NCI-H446 (cell line): ENCODE measurements at regions not wholly inside any gene's neighbourhood (a gene's known extent, or its start where the extent isn't known, plus 50 kb on each side); places are given as distances from the start of the nearest gene placed in this dataset.
"Not testable (repeated sequence)": the region's sequence is repeated elsewhere in the genome, so short reads cannot be mapped to it uniquely, and the experiment has no call there.

ENCODE experiments used
- DNase-seq, 2 experiments: peaks; one replicate each; lab custom pipeline; 2025; lab: John Stamatoyannopoulos, UW

DNA sequence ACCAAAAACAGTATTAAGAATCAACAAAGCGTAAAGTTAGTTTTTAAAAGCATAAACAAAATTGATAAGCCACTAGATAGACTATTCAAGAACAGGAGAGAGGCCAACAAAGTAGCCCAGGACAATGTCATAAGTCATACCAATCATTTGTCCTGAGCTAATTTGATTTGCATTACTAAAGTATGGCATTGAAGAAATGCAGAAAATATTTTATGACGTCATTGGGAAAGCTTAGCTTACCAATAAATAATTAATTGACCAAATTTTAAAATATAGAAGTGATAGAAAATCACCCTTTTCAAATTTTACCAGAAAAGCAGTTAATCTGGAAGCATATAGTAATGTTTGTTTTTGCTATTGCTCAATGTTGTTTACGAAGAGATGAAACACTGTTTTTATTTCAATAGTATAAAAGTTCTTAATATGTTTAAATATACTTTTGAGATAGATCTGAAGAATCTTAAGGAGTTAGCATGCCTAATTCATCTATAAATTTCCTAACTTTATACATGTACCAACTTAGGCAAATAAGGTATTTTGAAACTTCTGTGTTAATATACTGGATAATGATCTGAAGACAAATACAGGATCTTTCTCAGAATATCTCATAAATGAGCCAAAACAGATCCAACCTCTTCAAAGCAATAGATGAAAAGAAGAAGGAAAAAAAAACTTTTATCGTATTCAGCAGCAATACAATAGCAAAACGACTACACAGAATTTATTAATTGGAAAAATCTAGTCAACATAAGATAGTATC lies 1118.5 kb downstream of the SLC16A7 start:
- no peak for DNase-seq

DNA sequence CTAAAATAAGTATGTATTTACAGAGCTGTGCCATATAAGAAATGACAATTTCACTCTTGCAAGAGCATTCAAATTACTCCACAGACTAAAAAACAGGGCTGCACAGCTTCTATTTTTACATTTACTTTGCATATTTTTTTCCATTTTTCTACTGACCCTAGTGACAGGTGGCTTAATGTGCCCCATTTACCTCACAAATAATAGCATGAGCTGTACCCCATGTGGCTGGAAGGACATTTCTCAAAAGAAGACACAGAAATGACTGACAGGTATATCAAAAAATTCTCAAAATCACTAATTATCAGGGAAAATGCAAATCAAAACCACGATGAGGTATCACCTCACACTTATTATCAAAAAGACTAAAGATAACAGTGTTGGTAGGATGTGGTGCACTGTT lies 1128.6 kb downstream of the SLC16A7 start:
- no peak for DNase-seq

DNA sequence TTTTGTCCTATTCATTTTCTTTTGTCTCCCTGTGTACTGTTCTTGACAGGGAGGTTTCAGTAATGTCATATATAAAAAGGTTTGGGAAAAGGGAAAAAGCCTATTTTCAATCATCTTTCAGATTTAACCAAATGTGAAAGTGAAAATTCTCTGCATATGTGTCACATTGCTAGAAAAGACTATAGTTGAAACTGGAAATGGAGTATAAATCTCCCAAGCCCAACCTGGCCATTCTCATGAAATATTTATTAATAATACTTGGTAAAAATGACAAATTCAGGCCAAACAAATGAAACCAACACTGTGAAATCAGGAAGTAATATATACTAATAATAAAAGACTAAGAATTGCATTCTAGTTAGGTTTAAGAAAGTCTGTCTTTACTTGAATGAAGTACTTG lies 1129.2 kb downstream of the SLC16A7 start:
- DNase-seq: no peak

DNA sequence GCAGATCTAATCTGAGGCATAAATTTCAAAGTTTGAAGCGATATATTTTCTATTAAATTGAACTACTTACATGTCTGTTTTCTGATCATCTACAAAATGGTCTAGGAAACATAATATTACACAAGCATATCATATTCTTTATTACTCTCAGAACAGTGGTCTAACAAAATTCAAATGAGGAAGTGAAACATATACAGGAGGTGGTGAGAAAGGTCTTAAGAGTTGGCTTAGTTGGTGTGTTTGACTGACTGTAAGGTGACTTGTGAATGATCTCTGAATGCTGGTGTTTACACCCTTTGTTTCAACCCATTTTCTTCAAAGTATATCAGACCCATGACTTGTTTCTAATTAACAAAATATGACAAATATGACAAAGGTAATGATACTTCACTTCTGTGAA lies 1156.8 kb downstream of the SLC16A7 start:
- no peak for DNase-seq

DNA sequence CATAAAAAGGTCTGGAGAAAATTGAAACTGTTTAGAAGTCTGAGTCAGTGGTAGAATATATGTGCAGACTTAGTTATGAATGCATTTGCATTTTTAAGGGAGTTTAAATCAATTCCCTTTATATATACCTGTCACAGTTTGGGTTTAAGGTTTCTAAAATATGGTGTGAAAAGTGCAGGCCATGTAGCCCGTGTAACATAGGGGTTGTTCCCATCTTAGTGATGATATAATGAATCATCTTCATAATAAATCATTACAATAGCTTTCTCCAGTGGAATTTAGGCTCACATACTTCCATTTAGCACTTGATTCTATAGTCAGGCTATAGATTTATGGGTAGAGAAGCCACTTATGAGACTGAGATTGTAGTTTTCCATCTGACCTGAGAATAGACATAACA lies 1162.4 kb downstream of the SLC16A7 start:
- DNase-seq: no peak

DNA sequence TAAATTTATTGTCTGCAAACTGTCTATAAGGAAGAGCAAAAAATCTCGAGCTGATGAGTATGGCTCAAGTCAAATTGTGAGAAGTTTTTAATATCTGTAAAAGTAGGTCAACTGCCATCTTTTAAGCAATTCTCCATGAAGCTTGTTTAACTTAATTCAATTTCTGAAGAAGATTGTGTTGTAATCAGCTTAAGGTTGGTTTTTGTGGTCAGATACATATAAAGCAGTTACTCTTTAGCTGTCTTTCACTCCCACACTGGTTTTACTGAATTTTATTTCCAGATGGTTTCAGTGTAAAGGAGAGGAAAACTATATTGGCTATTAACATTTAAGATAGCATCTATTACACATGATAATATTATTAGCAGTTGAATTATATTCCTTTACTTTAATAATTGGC lies 1165.1 kb downstream of the SLC16A7 start:
- no peak for DNase-seq

DNA sequence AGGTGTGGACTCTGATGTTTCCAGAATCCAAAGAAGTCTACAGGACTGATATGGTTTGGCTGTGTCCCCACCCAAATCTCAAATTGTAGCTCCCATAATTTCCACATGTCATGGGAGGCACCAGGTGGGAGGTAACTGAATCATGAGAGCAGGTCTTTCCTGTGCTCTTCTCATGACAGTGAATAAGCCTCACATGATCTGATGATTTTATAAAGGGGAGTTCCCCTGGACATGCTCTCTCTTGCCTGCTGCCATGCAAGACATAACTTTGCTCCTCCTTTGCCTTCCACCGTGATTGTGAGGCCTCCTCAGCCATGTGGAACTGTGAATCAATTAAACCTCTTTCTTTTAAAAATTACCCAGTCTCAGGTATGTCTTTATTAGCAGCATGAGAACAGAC lies 1205.3 kb downstream of the SLC16A7 start:
- not testable (repeated sequence) for DNase-seq

DNA sequence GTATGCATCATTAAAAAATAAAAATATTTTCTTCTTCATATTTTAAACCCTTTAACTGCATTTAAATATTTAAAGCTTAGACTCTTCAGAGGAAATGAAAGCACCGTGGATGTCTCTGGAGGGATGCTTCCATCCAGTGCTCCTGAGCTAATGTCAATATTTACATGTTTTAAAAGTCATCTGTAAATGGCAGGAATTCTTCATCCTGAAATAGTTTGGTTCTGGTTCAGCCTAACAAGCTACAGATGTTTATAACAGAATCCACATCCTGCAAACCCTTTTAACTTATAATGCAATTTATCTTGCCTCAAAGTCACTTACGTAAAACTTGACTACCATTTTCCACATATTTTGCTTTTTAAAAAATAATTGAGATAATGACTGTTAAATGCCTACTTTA lies 1207.3 kb downstream of the SLC16A7 start:
- DNase-seq: no peak

DNA sequence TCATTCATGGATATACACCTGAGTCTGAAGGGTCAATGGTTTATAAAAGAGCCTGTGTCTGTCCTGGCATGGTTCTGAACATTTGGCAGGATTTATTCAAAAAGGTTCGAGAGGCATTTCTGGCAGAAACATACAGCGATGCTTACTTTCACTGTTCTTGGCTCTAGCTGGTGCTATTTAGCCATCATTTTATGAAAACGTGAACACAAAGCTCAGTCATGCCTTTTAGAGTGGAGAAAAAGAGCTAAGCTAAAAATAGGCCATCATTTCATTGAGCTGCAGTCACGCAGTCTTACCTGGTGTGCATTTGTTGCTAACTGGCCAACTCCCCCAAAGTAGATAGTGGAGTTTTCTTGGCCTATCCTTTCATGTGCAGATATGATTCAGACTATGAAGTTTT lies 1209.5 kb downstream of the SLC16A7 start:
- DNase-seq: no peak

DNA sequence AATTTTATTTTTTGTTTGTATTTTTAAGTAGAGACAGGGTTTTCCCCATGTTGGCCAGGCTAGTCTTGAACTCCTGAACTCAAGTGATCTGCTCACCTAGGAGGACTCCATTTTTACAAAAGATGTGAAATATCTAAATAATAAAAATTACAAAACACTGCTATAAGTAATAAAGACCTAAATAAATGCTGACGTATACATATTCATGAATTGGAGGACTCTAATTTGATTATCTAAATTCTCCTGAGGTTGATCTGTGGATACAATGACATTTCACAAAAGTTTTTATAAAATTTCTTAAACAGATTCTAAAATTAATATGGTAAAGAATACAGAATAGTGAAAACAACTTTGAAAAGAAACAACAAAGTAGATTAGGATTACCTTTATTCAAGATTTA lies 1224.0 kb downstream of the SLC16A7 start:
- no peak for DNase-seq

DNA sequence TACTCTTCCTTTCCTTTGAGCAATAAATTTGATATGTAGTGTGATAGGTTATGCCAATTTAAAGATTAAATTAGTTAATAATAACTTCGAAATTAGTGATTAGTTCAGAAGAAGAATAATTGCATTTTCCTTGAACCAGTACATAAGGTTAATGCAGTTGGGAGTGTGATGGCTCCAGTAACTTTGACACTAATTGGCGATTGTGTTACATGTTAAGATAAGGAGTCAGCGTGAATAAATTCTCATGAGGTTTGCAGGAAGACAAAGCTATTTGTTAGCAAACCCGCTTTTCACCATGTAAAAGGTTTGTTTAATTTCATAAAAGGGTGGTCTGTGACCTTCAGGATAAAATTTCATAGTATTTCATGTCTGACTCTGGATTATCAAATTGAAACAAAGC lies 1226.8 kb downstream of the SLC16A7 start:
- DNase-seq: no peak

DNA sequence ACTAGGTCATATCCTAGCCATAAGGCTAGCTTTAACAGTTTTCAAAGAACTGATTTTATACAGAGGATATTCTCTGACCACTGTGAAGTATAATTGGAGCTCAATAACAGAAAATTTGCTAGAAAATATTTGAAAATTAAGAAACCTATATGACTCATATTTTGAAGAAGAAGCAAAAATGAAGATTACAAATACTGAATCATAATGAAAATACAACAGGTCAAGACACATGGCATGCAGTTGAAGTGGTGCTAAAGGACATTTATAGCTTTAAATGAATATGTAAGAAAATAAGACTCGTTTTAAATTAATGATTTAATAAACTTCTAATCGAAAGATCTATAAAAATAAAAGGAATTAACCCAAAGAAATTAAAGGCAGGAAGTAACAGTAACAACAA lies 1234.6 kb downstream of the SLC16A7 start:
- no peak for DNase-seq

DNA sequence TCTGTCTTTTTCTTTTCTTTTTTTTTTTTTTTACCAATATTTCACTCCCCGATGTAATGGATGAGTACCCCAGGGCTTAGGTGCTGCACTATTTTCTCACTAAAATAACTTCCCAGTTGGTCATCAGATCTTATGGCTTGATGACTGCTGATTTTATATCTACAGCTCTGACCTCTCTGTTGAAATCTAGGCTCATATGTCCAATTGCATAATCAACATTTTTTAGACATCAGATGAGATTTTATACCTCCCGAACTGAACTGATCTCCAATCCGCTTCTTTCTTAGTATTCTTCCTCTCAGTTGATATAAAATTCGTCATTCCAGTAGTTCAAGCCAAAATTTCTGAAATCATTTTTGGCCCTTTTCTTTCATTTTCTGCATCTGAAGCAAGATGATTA lies 1236.5 kb downstream of the SLC16A7 start:
- DNase-seq: no peak

DNA sequence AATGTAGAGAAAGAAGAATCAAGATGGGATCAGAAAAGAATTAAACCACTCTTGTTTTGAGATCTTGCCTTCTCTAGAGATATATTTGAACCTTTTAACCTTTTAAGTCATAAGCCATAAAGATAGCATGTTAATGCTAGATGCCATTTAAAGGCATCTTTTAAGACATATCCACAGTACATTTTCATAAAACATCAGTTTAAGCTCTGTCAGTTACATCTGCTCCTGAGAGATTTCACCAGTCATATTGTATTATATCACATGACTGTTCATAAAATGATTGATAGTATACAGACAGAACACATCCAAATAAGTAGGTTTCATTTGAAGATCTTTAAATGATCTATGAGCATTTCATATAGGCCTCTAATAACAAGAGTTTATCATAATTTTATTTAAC lies 1238.5 kb downstream of the SLC16A7 start:
- DNase-seq: no peak

DNA sequence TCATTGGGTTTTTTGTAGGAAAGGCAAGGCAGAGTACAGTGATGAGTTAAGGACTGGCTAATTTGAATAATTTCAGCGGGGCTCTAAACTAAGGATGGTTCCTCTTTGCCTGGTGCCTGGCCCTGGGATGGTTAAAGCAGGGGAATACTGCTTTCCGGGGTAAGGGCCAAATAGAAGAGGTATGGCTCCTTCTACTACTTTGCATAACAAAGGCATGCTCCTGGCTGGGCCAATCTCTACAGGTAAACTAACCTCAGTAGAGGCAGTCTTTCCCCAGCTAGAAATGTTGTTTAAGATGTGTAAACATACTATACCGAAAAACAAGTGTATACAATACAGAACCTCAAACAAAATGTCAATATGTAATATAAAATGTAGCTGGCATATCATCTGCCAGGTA lies 1239.0 kb downstream of the SLC16A7 start:
- no peak for DNase-seq

DNA sequence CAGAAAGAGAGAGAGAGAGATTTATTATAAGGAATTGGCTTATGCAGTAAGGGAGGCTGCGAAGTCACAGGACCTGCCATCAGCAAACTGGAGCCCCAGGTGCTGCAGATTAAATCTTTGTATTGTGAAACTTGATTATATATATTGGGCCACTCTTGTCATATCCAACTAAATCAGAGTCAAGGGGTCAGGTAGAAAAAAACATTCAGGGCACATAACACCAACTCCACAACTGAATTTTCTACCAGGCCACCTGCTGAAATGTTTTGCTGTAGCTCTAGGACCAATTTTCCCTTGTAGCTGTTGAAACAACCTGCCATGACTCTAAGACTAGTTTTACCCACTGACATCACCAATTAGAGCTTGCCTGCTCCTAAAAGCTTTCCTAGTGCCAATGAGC lies 1240.8 kb downstream of the SLC16A7 start:
- no peak for DNase-seq

DNA sequence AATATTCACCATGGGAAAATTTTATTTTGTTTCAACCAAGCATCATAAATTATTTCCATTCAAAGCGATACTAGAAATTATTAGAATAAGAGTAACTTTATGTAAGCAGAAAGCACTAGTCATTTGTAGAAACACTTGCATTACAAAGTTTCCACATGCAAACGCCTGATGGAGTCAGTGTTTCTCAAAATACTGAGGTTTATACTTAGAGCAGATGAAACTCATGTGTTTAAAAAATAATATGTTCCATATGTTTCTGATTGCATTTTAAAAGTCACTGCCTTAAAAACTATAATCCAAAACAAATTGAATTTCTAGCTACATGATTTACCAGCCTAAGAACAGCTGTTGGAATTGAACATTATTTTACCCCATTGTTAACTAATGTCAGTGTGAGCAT lies 1246.4 kb downstream of the SLC16A7 start:
- no peak for DNase-seq

DNA sequence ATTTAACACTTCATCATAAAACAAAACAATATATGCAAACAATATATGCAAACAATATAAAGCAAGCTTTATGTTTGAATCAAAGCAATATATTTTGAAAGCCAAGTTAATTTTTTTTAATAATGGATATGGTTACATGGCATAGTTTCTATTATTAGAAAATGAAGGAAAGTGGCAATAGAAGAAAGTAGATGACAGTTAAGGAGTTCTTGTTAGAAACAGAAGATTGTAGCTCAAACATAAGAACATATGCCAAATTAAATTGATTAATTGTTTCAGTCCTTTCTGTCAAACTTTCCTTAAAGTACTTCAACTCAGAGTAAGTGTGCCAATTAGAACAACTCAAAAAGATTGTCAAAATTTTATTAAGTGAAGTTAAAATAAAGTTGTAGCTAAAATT lies 1248.3 kb downstream of the SLC16A7 start:
- DNase-seq: no peak

DNA sequence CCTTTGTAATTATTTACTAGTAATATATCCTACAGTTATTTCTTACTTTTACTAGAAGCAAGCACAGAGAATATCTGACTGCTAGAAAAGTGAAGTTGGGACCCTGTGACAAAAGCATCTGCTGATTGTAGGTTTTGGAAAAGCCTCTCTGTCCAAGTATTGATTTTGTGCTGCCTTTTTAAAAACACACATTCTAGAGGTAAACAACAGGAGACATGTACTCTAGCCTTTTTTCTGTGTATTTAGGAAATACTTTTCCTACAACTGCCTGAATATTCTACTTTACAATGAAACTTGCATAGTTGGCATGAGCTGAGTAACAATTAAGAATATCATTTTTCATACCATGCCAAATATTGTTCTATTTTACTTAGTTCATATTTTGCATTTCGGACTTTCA lies 1249.0 kb downstream of the SLC16A7 start:
- DNase-seq: no peak

DNA sequence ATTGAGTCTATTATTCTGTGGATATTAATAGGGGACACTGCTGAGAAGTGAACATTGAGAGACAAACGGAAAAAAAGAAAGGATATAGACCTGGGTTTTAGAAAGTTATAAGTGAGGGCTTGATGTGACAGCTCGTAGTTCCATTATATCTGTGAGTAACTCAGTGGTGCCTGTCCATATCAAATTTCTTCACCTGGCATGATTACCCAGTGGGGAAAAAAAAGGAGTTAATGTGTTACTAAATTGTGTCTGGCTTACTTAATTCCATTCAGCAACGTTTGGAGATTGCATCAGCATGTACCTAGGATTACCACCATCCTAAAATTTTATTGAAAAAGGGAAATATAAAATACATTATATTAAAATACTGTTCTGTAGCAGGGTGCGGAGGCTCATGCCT lies 1249.9 kb downstream of the SLC16A7 start:
- no peak for DNase-seq

DNA sequence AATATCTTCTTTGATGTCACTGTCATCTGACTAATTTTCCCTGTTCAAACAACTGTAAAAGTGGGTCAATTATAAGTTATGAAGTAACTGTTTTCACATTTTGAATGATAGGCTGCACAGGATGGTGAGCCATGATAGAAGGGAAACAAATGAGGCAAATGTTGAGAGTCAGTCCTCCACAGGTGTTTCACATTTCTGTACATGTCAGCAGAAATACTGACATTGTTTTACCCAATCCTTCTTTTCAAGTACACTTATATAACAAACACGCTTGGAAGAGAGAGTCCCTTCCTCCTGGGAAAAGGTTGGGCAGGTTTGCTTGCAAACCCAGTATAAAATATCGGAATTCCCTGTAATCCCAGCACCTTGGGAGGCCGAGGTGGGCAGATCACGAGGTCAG lies 1251.5 kb downstream of the SLC16A7 start:
- DNase-seq: no peak

DNA sequence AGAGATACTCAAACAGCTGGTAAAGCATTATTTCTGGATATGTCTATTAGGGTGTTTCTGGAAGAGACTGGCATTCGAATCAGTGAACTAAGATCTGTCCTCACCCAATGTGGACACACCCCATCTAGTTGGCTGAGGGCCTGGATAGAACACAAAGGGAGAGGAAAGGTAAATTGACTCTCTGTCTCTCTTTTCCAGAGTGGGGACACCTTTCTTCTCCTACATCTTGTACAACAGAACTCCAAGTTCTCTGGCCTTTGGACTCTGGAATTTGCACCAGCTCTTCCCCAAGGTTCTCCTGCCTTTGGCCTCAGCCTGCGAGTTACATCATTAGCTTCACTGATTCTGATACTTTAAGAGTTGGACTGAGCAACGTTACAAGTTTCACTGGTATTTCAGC lies 1253.9 kb downstream of the SLC16A7 start:
- no peak for DNase-seq

DNA sequence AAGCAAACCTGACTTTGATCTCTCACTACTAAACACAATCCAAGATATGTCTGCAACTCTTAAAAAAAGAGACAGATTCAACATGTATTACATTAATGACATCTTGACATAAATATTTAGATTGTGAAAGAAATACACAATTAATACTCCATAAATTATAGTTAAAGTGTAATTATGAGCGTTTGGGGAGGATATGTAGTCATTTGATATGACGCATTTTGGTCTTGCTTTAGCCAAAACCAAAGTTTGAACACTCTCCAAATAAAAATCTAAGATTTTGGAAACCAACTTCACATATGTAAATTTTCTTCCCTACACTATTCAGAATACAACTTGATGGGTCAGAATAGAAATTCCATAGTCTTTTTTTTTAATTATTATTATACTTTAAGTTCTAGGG lies 1257.6 kb downstream of the SLC16A7 start:
- DNase-seq: no peak

DNA sequence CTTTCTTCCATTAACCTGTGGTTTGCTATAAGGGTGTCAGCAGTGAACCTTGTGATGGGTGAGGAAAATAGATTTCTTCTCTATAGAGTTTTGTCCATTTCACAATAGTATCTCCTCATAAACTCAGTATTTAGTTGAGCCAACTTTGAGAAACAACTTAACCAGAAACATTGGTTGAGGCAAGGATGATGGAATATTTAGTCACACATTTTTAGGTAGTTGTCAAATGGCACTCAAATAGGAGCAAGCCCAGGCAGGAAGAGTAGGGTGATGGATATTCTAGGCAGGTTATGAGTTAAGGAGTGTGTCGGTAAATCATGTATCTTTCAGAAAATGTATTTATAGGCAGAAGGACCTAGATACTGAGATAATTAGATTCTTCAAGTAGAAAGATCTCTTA lies 1267.6 kb downstream of the SLC16A7 start:
- no peak for DNase-seq

DNA sequence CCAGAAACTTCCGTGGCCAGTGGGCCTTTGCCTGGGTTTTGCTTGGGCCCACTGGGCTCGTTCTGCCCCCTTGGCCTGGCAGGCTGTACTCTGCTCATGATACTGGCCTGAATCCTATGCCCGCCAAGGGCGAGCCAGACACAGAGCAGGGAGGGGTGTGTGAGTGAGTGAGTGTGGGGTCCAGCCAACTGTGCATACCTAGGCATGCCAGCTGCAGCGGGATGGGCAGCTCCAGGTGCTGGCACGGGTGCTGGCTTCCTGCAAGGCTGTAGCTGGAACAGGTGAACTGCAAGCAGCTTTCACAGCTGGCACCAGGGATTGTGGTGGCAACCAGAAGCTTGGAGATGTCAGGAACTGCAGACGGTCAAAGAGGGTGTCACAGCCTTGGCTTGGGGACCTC lies 1276.4 kb downstream of the SLC16A7 start:
- no peak for DNase-seq
